ENCODE measurements at regions not wholly inside any gene's neighbourhood (a gene's known extent, or its start where the extent isn't known, plus 50 kb on each side); places are given as distances from the start of the nearest gene placed in this dataset.

GRCh38 chr1:30329263-30329753, 394.1 kb downstream of the MATN1 start:
- no peak overlapping the region for H3K4me3 Mint-ChIP-seq (ENCODE audit: unreplicated experiment)
- H3K36me3 Mint-ChIP-seq (ENCODE audit: low read depth, unreplicated experiment): no peaks in the 10 kb centered on the region
- H3K27me3 Mint-ChIP-seq (ENCODE audit: unreplicated experiment): peaks cover 3% of the 10 kb centered on the region
- no peak for DNase-seq (ENCODE audit: low spot score)
- no peak overlapping the region for H3K27ac Mint-ChIP-seq (ENCODE audit: unreplicated experiment)
- no peaks in the 10 kb centered on the region for H3K9me3 Mint-ChIP-seq (ENCODE audit: unreplicated experiment)
- TF ChIP-seq CTCF (IDR thresholded peaks at IDR 0.05; ENCODE audit: unreplicated experiment): no peak
- no peaks in the 10 kb centered on the region for H3K4me1 Mint-ChIP-seq (ENCODE audit: unreplicated experiment)

- H3K4me1 Mint-ChIP-seq (ENCODE audit: unreplicated experiment): no peaks in the 10 kb centered on the region
- no peaks in the 10 kb centered on the region for H3K36me3 Mint-ChIP-seq (ENCODE audit: low read depth, unreplicated experiment)
- H3K27ac Mint-ChIP-seq (ENCODE audit: unreplicated experiment): no peak overlapping the region
- no peak for DNase-seq (ENCODE audit: low spot score)
- peaks cover 3% of the 10 kb centered on the region for H3K27me3 Mint-ChIP-seq (ENCODE audit: unreplicated experiment)
- no peak overlapping the region for H3K4me3 Mint-ChIP-seq (ENCODE audit: unreplicated experiment)
- no peaks in the 10 kb centered on the region for H3K9me3 Mint-ChIP-seq (ENCODE audit: unreplicated experiment)
- no peak for TF ChIP-seq CTCF (IDR thresholded peaks at IDR 0.05; ENCODE audit: unreplicated experiment)
These were observed 394.8 kb downstream of the MATN1 start for GRCh38 chr1:30328401-30329262.

- no peaks in the 10 kb centered on the region for H3K4me1 Mint-ChIP-seq (ENCODE audit: unreplicated experiment)
- TF ChIP-seq CTCF (IDR thresholded peaks at IDR 0.05; ENCODE audit: unreplicated experiment): no peak
- no peak overlapping the region for H3K27ac Mint-ChIP-seq (ENCODE audit: unreplicated experiment)
- H3K27me3 Mint-ChIP-seq (ENCODE audit: unreplicated experiment): peaks cover 3% of the 10 kb centered on the region
- DNase-seq (ENCODE audit: low spot score): no peak
- no peaks in the 10 kb centered on the region for H3K9me3 Mint-ChIP-seq (ENCODE audit: unreplicated experiment)
- no peaks in the 10 kb centered on the region for H3K36me3 Mint-ChIP-seq (ENCODE audit: low read depth, unreplicated experiment)
- no peak overlapping the region for H3K4me3 Mint-ChIP-seq (ENCODE audit: unreplicated experiment)
These were observed 395.4 kb downstream of the MATN1 start for GRCh38 chr1:30328100-30328370.

- no peaks in the 10 kb centered on the region for H3K36me3 Mint-ChIP-seq (ENCODE audit: low read depth, unreplicated experiment)
- TF ChIP-seq CTCF (IDR thresholded peaks at IDR 0.05; ENCODE audit: unreplicated experiment): no peak
These were observed 395.9 kb downstream of the MATN1 start for GRCh38 chr1:30327370-30328099.

GRCh38 chr1:30325999-30326398, 397.4 kb downstream of the MATN1 start:
- peaks cover 3% of the 10 kb centered on the region for H3K27me3 Mint-ChIP-seq (ENCODE audit: unreplicated experiment)

More at GRCh38 chr1:30327370-30328099, 395.9 kb downstream of the MATN1 start:
- no peak for DNase-seq (ENCODE audit: low spot score)
- no peaks in the 10 kb centered on the region for H3K4me1 Mint-ChIP-seq (ENCODE audit: unreplicated experiment)
- peaks cover 3% of the 10 kb centered on the region for H3K27me3 Mint-ChIP-seq (ENCODE audit: unreplicated experiment)
- no peaks in the 10 kb centered on the region for H3K9me3 Mint-ChIP-seq (ENCODE audit: unreplicated experiment)
- H3K27ac Mint-ChIP-seq (ENCODE audit: unreplicated experiment): no peak overlapping the region
- H3K4me3 Mint-ChIP-seq (ENCODE audit: unreplicated experiment): no peak overlapping the region

More at GRCh38 chr1:30325999-30326398, 397.4 kb downstream of the MATN1 start:
- H3K4me1 Mint-ChIP-seq (ENCODE audit: unreplicated experiment): no peaks in the 10 kb centered on the region
- H3K36me3 Mint-ChIP-seq (ENCODE audit: low read depth, unreplicated experiment): no peaks in the 10 kb centered on the region
- TF ChIP-seq CTCF (IDR thresholded peaks at IDR 0.05; ENCODE audit: unreplicated experiment): no peak
- no peaks in the 10 kb centered on the region for H3K9me3 Mint-ChIP-seq (ENCODE audit: unreplicated experiment)
- no peak overlapping the region for H3K27ac Mint-ChIP-seq (ENCODE audit: unreplicated experiment)
- no peak for DNase-seq (ENCODE audit: low spot score)
- H3K4me3 Mint-ChIP-seq (ENCODE audit: unreplicated experiment): no peak overlapping the region

All from endothelial cell (in vitro differentiated cells).